K562 (cell line): ENCODE measurements at regions not wholly inside any gene's neighbourhood (a gene's known extent, or its start where the extent isn't known, plus 50 kb on each side); places are given as distances from the start of the nearest gene placed in this dataset.
A peak's percentile ranks its signal among the peaks of the same experiment; 100 is the strongest.

Source experiments
- ATAC-seq: fragments of 200-7000 bp; cut with Tn5 transposase; 3 replicates; pipeline ENCODE4 v1.9.1; 2020; ENCODE audit warnings: moderate library complexity
- BruUV-seq: library from RNA; stranded (reverse); fragments of 400-500 nt; replicated peaks from 2 replicates; lab custom pipeline; 2021; lab: Mats Ljungman, UMichigan
- CTCF ChIA-PET: fragments of 300-600 bp; formaldehyde crosslinking; extraction: SDS; loops from one replicate; lab custom pipeline; 2021; ENCODE audit warnings: low intra/inter-chr PET ratio; lab: Yijun Ruan, JAX
- POLR2A ChIA-PET: fragments of 300-600, 350-650 bp; sonication (Branson Sonifier 250); formaldehyde crosslinking; extraction: SDS; loops from one replicate; lab custom pipeline; 2021; ENCODE audit warnings: antibody characterized with exemption, inconsistent platforms; lab: Yijun Ruan, JAX
- DNase-seq, 4 experiments: peaks; one replicate each; pipeline versions ENCODE4 v3.0.0 to v3.0.0-alpha.2; 2011 to 2018; ENCODE audit warnings: low spot score in 3 of 4, mixed read lengths in 3 of 4; ENCODE audit errors: extremely low read depth in 1 of 4
- FAIRE-seq: peaks from 2 replicates; lab custom pipeline; 2011; peaks lifted over from hg19 to GRCh38; lab: Jason Lieb, UNC
- H2AFZ ChIP-seq: 2 replicates; pipeline ENCODE4 v1.6.0; 2011; ENCODE audit warnings: low read depth, low read length, control low read depth, inconsistent platforms
- H3K27ac ChIP-seq: fragments of 200-600 bp; 3 replicates; pipeline ENCODE4 v1.8.0; 2011; ENCODE audit warnings: low read depth, mild to moderate bottlenecking, control low read depth, inconsistent platforms, low read length, moderate library complexity, mixed read lengths; ENCODE audit errors: extremely low read depth
- H3K27me3 ChIP-seq, 2 experiments: fragments of 300-600 bp in 1 of 2; 2 replicates in 1 of 2; 3 replicates in 1 of 2; pipeline versions ENCODE4 v1.6.0 to v1.8.0; 2011; ENCODE audit warnings: inconsistent platforms in 2 of 2, low read length in 2 of 2, mild to moderate bottlenecking in 1 of 2, mixed read lengths in 1 of 2, moderate library complexity in 1 of 2; ENCODE audit not compliant: control insufficient read depth in 2 of 2, insufficient read depth in 2 of 2
- H3K36me3 ChIP-seq: fragments of 300-600 bp; 3 replicates; pipeline ENCODE4 v1.8.0; 2011; ENCODE audit warnings: mild to moderate bottlenecking, low read length, inconsistent platforms; ENCODE audit not compliant: control insufficient read depth, insufficient read depth
- H3K4me1 ChIP-seq, 2 experiments: fragments of 200-600 bp in 1 of 2; replicated peaks in 1 of 2; 2 replicates in 1 of 2; 3 replicates in 1 of 2; pipeline versions ENCODE4 v1.5.1 to v1.8.0; 2011; ENCODE audit warnings: inconsistent platforms in 2 of 2, low read length in 2 of 2, mild to moderate bottlenecking in 1 of 2, mixed read lengths in 1 of 2, moderate library complexity in 1 of 2; ENCODE audit not compliant: control insufficient read depth in 2 of 2, insufficient read depth in 2 of 2
- H3K4me2 ChIP-seq: 2 replicates; pipeline ENCODE4 v1.6.1; 2011; ENCODE audit warnings: low read length, control low read depth, inconsistent platforms, mixed read lengths; ENCODE audit not compliant: insufficient read depth
- H3K4me3 ChIP-seq: fragments of 200-600 bp; sonication (generic), shearing (Covaris generic); 2 replicates; pipeline ENCODE4 v1.5.1; 2016; ENCODE audit warnings: control low read depth, inconsistent platforms
- H3K79me2 ChIP-seq: fragments of 200-600 bp; 3 replicates; pipeline ENCODE4 v1.8.0; 2011; ENCODE audit warnings: low read length, inconsistent platforms; ENCODE audit not compliant: control insufficient read depth, insufficient read depth
- H3K9ac ChIP-seq, 2 experiments: 2 replicates each; pipeline versions ENCODE4 v1.6.0 to v1.6.1; 2011; ENCODE audit warnings: low read depth in 2 of 2, low read length in 2 of 2, control low read depth in 1 of 2, inconsistent platforms in 1 of 2, mild to moderate bottlenecking in 1 of 2, mixed read lengths in 1 of 2; ENCODE audit not compliant: insufficient read depth in 1 of 2
- H3K9me1 ChIP-seq: one replicate; pipeline ENCODE4 v1.6.0; 2011; ENCODE audit warnings: inconsistent platforms, mild to moderate bottlenecking, low read length, moderate library complexity; ENCODE audit not compliant: control insufficient read depth, insufficient read depth
- H3K9me3 ChIP-seq: replicated peaks from 2 replicates; pipeline ENCODE4 v1.5.1; 2011; ENCODE audit warnings: low read depth, low read length, inconsistent platforms; ENCODE audit not compliant: control insufficient read depth, insufficient read depth
- H4K20me1 ChIP-seq: replicated peaks from 2 replicates; pipeline ENCODE4 v1.6.1; 2011; ENCODE audit warnings: low read length, inconsistent platforms, mixed read lengths; ENCODE audit not compliant: control insufficient read depth, insufficient read depth
- C11orf30 ChIP-seq: fragments of 450-650 bp; IDR thresholded peaks from 2 replicates; pipeline ENCODE4 v1.6.1; 2016; ENCODE audit warnings: low read depth, mild to moderate bottlenecking
- DIDO1 ChIP-seq: fragments of 450-650 bp; IDR thresholded peaks from 2 replicates; pipeline ENCODE4 v1.6.1; 2016; ENCODE audit warnings: low read depth, missing biosample characterization, missing genetic modification characterization
- EHMT2 ChIP-seq: fragments of 450-650 bp; IDR thresholded peaks from 2 replicates; pipeline ENCODE4 v1.6.1; 2018; ENCODE audit warnings: antibody characterized with exemption
- KDM1A ChIP-seq, 2 experiments: fragments of 450-650 bp; IDR thresholded peaks; 2 replicates each; pipeline ENCODE4 v1.6.1; 2016; ENCODE audit warnings: mild to moderate bottlenecking in 2 of 2
- LEF1 ChIP-seq: fragments of 450-650 bp; IDR thresholded peaks from 2 replicates; pipeline ENCODE4 v1.6.1; 2016; ENCODE audit warnings: mild to moderate bottlenecking
- MAFF ChIP-seq: IDR thresholded peaks from 2 replicates; pipeline ENCODE4 v1.6.1; 2012; ENCODE audit warnings: low read length, improper control_type of control experiment
- MAFG ChIP-seq: fragments of 450-650 bp; conservative IDR thresholded peaks from 2 replicates; pipeline ENCODE4 v1.6.1; 2016; ENCODE audit warnings: missing genetic modification characterization, missing compliant biosample characterization
- MAFK ChIP-seq: IDR thresholded peaks from 2 replicates; pipeline ENCODE4 v1.6.1; 2011; ENCODE audit warnings: low read length, improper control_type of control experiment
- MBD2 ChIP-seq: sonication (generic); IDR thresholded peaks from 2 replicates; pipeline ENCODE4 v1.6.1; 2016; ENCODE audit warnings: low read depth, borderline replicate concordance
- NR1H2 ChIP-seq: sonication (generic); formaldehyde crosslinking; IDR thresholded peaks from 2 replicates; pipeline ENCODE4 v1.4.0; 2020; ENCODE audit warnings: mild to moderate bottlenecking, missing genetic modification reagents
- SMAD3 ChIP-seq: fragments of 450-650 bp; formaldehyde crosslinking; conservative IDR thresholded peaks from 2 replicates; pipeline ENCODE4 v1.4.0; 2020; ENCODE audit warnings: mild to moderate bottlenecking
- SMC3 ChIP-seq: conservative IDR thresholded peaks from 2 replicates; pipeline ENCODE4 v1.6.1; 2011; ENCODE audit warnings: low read depth, low read length, improper control_type of control experiment; ENCODE audit not compliant: insufficient read depth
- ZBTB1 ChIP-seq: sonication (generic); formaldehyde crosslinking; IDR thresholded peaks from 2 replicates; pipeline ENCODE4 v1.8.1; 2023; ENCODE audit warnings: missing genetic modification reagents, low read depth, mild to moderate bottlenecking, borderline replicate concordance
- ZEB2 ChIP-seq: fragments of 450-650 bp; IDR thresholded peaks from 2 replicates; pipeline ENCODE4 v1.6.1; 2016
- ZNF263 ChIP-seq: sonication (generic); formaldehyde crosslinking; IDR thresholded peaks from 2 replicates; pipeline ENCODE4 v1.8.0; 2022; ENCODE audit warnings: mild to moderate bottlenecking, missing genetic modification reagents, borderline replicate concordance
- ZNF316 ChIP-seq: fragments of 450-650 bp; IDR thresholded peaks from 2 replicates; pipeline ENCODE4 v1.6.1; 2016
- ZNF384 ChIP-seq: IDR thresholded peaks from 2 replicates; pipeline ENCODE4 v1.6.1; 2012; ENCODE audit warnings: low read depth, low read length, improper control_type of control experiment
- WGBS: fragments of 100-300 bp; shearing (Covaris generic); methylation state at CpG from one replicate; pipeline ENCODE4 v1.1.6; 2016; ENCODE audit warnings: low coverage, mixed read lengths; ENCODE audit not compliant: insufficient coverage; ENCODE audit errors: missing lambda C conversion rate; 5-methylcytosine and 5-hydroxymethylcytosine counted together
- in situ Hi-C: fragments of 300-500 bp; cut with MboI; formaldehyde crosslinking; loops from 4 replicates; pipeline ENCODE4 v1.15.0; 2018; ENCODE audit warnings: inconsistent platforms, mixed read lengths
- intact Hi-C: fragments of 100-400 bp; cut with micrococcal nuclease; formaldehyde crosslinking; loops from 2 replicates; pipeline ENCODE4 v1.14.2; 2022
- TF ChIP-seq, protein P1 (sequence below): IDR thresholded peaks from 2 replicates; pipeline ENCODE4 v1.6.1; 2016; ENCODE audit warnings: missing genetic modification characterization, missing compliant biosample characterization
- TF ChIP-seq, protein P2 (sequence below): fragments of 450-650 bp; IDR thresholded peaks from 2 replicates; pipeline ENCODE4 v1.6.1; 2014; ENCODE audit warnings: low read depth, mild to moderate bottlenecking, moderate library complexity, borderline replicate concordance

GRCh38 chr21:24868117-24868516 lies 739.2 kb downstream of the MRPL39 start:
- DNase-seq: no peak
- no peaks in the 10 kb centered on the region for H3K36me3 ChIP-seq
- H3K9me3 ChIP-seq: no peaks in the 10 kb centered on the region; the same call in 1 of the 2 replicates
- no peak overlapping the region for H3K4me2 ChIP-seq
- POLR2A ChIA-PET: no interaction called here
- H3K4me1 ChIP-seq: no peaks in the 10 kb centered on the region
- H3K9ac ChIP-seq: no peak overlapping the region
- in situ Hi-C loops: no loop called here
- FAIRE-seq: no peak
- CTCF ChIA-PET: no interaction called here
- no TSS peak for BruUV-seq
- WGBS: 0% methylated on average over 1 of the region's 1 CpG
- H3K27me3 ChIP-seq: no peaks in the 10 kb centered on the region
- H3K79me2 ChIP-seq: no peaks in the 10 kb centered on the region
- no peak overlapping the region for H3K27ac ChIP-seq
- no peak for ATAC-seq
- H2AFZ ChIP-seq: no peak overlapping the region
- H3K4me3 ChIP-seq: no peak overlapping the region
- H3K9me1 ChIP-seq: no peaks in the 10 kb centered on the region
- intact Hi-C loops: no loop called here
- TF ChIP-seq ZNF316 (peak; percentile 69), MAFK (peak; percentile 18; the same call in 1 of the 2 replicates), SMC3 (no peak), ZNF263 (CRISPR knock-in tag) (no peak), NR1H2 (CRISPR knock-in tag) (no peak), ZNF384 (no peak), MAFG (0 out of 2 replicates have a peak, but pooled peaks have one; percentile 32), DIDO1 (tag) (no peak), EHMT2 (no peak), ZEB2 (no peak), KDM1A (IDR thresholded peaks at IDR 0.05) (no peak), LEF1 (no peak), C11orf30 (peak; percentile 31; the same call in 1 of the 2 replicates), SMAD3 (no peak), MAFF (peak; percentile 20; the same call in 1 of the 2 replicates), ZBTB1 (no peak), MBD2 (no peak)
- TF ChIP-seq, protein P1, sequence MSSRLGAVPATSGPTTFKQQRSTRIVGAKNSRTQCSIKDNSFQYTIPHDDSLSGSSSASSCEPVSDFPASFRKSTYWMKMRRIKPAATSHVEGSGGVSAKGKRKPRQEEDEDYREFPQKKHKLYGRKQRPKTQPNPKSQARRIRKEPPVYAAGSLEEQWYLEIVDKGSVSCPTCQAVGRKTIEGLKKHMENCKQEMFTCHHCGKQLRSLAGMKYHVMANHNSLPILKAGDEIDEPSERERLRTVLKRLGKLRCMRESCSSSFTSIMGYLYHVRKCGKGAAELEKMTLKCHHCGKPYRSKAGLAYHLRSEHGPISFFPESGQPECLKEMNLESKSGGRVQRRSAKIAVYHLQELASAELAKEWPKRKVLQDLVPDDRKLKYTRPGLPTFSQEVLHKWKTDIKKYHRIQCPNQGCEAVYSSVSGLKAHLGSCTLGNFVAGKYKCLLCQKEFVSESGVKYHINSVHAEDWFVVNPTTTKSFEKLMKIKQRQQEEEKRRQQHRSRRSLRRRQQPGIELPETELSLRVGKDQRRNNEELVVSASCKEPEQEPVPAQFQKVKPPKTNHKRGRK (tag): no peak
- TF ChIP-seq, protein P2, sequence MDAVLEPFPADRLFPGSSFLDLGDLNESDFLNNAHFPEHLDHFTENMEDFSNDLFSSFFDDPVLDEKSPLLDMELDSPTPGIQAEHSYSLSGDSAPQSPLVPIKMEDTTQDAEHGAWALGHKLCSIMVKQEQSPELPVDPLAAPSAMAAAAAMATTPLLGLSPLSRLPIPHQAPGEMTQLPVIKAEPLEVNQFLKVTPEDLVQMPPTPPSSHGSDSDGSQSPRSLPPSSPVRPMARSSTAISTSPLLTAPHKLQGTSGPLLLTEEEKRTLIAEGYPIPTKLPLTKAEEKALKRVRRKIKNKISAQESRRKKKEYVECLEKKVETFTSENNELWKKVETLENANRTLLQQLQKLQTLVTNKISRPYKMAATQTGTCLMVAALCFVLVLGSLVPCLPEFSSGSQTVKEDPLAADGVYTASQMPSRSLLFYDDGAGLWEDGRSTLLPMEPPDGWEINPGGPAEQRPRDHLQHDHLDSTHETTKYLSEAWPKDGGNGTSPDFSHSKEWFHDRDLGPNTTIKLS: no peak
- H4K20me1 ChIP-seq: no peaks in the 10 kb centered on the region
